PC-3 (cell line): ENCODE measurements at regions not wholly inside any gene's neighbourhood (a gene's known extent, or its start where the extent isn't known, plus 50 kb on each side); places are given as distances from the start of the nearest gene placed in this dataset.

Experiments
- CTCF ChIP-seq: fragments of 300-600 bp; sonication (generic); conservative IDR thresholded peaks from 2 replicates; pipeline ENCODE4 v1.5.1; 2017; ENCODE audit warnings: antibody characterized with exemption, low read depth, mild to moderate bottlenecking, low read length
- EZH2 ChIP-seq: fragments of 300-600 bp; sonication (generic); IDR thresholded peaks from one replicate; pipeline ENCODE4 v1.6.1; 2017; ENCODE audit warnings: antibody characterized with exemption, mild to moderate bottlenecking, low read length; ENCODE audit not compliant: unreplicated experiment
- EZH2phosphoT487 ChIP-seq: fragments of 300-600 bp; sonication (generic); IDR thresholded peaks from 2 replicates; pipeline ENCODE4 v1.6.1; 2018; ENCODE audit warnings: mild to moderate bottlenecking, antibody characterized with exemption, low read length, borderline replicate concordance

GRCh38 chr1:208300084-208300770 lies 56.0 kb upstream of the PLXNA2 start:
- TF ChIP-seq CTCF (no peak), EZH2 (no peak), EZH2phosphoT487 (no peak)
